ENCODE measurements at regions not wholly inside any gene's neighbourhood (a gene's known extent, or its start where the extent isn't known, plus 50 kb on each side); places are given as distances from the start of the nearest gene placed in this dataset.

- no peak for TF ChIP-seq CTCF (conservative IDR thresholded peaks at IDR 0.05)
- TF ChIP-seq ZFX (IDR thresholded peaks at IDR 0.05): no peak
Measured at GRCh38 chr18:10248738-10249137, 205.7 kb upstream of the APCDD1 start.
